GF-D8 (cell line): ENCODE measurements at regions not wholly inside any gene's neighbourhood (a gene's known extent, or its start where the extent isn't known, plus 50 kb on each side); places are given as distances from the start of the nearest gene placed in this dataset.
A peak's percentile ranks its signal among the peaks of the same experiment; 100 is the strongest.
"Not testable (repeated sequence)": the region's sequence is repeated elsewhere in the genome, so short reads cannot be mapped to it uniquely, and the experiment has no call there.

ENCODE experiments used
- DNase-seq: peaks from one replicate; lab custom pipeline; 2025; lab: John Stamatoyannopoulos, UW

GRCh38 chr21:18550361-18550760 lies 146.8 kb upstream of the TMPRSS15 start:
- no peak for DNase-seq

- no peak for DNase-seq
Observed at GRCh38 chr21:18553786-18554185, 150.2 kb upstream of the TMPRSS15 start.

GRCh38 chr21:18567770-18568169 lies 164.2 kb upstream of the TMPRSS15 start:
- DNase-seq, result not testable (repeated sequence)

- no peak for DNase-seq
Observed at GRCh38 chr21:18588001-18588662, 184.5 kb upstream of the TMPRSS15 start.

GRCh38 chr21:18601146-18601545 lies 197.6 kb upstream of the TMPRSS15 start:
- DNase-seq, result no peak

- DNase-seq, result no peak
Observed at GRCh38 chr21:18602711-18603110, 199.1 kb upstream of the TMPRSS15 start.

GRCh38 chr21:18603261-18603660 lies 199.7 kb upstream of the TMPRSS15 start:
- no peak for DNase-seq

- no peak for DNase-seq
Observed at GRCh38 chr21:18603980-18604379, 200.4 kb upstream of the TMPRSS15 start.

GRCh38 chr21:18608226-18608625 lies 204.6 kb upstream of the TMPRSS15 start:
- DNase-seq, result no peak

- no peak for DNase-seq
Observed at GRCh38 chr21:18614303-18614702, 210.7 kb upstream of the TMPRSS15 start.

- no peak for DNase-seq
Observed at GRCh38 chr21:18617291-18617690, 213.7 kb upstream of the TMPRSS15 start.

GRCh38 chr21:18620436-18620835 lies 216.9 kb upstream of the TMPRSS15 start:
- no peak for DNase-seq

- DNase-seq, result no peak
Observed at GRCh38 chr21:18622383-18622782, 218.8 kb upstream of the TMPRSS15 start.

- DNase-seq, result no peak
Observed at GRCh38 chr21:18630446-18630845, 226.9 kb upstream of the TMPRSS15 start.

GRCh38 chr21:18636897-18637296 lies 233.3 kb upstream of the TMPRSS15 start:
- no peak for DNase-seq

GRCh38 chr21:18646116-18646515 lies 242.5 kb upstream of the TMPRSS15 start:
- DNase-seq, result peak; percentile 37

GRCh38 chr21:18655931-18656330 lies 252.3 kb upstream of the TMPRSS15 start:
- DNase-seq, result no peak

- DNase-seq, result no peak
Observed at GRCh38 chr21:18661842-18662241, 258.3 kb upstream of the TMPRSS15 start.

GRCh38 chr21:18663663-18664062 lies 260.1 kb upstream of the TMPRSS15 start:
- no peak for DNase-seq

- DNase-seq, result no peak
Observed at GRCh38 chr21:18666725-18667124, 263.1 kb upstream of the TMPRSS15 start.

GRCh38 chr21:18673789-18674188 lies 270.2 kb upstream of the TMPRSS15 start:
- DNase-seq, result no peak

- DNase-seq, result no peak
Observed at GRCh38 chr21:18677632-18678031, 274.0 kb upstream of the TMPRSS15 start.

GRCh38 chr21:18705971-18706370 lies 302.4 kb upstream of the TMPRSS15 start:
- no peak for DNase-seq

- no peak for DNase-seq
Observed at GRCh38 chr21:18711662-18712061, 308.1 kb upstream of the TMPRSS15 start.
